Caki2 (cell line): ENCODE measurements at regions not wholly inside any gene's neighbourhood (a gene's known extent, or its start where the extent isn't known, plus 50 kb on each side); places are given as distances from the start of the nearest gene placed in this dataset.

Experiments
- DNase-seq: peaks from one replicate; pipeline ENCODE4 v3.0.0-alpha.2; 2015; ENCODE audit warnings: low read depth
- in situ Hi-C: cut with HindIII; loops from 2 replicates; pipeline ENCODE4 v1.10.0; 2016; ENCODE audit warnings: low sequenced_read_pairs, low pct_unique_long_range_greater_than_20kb, mixed read lengths

DNA sequence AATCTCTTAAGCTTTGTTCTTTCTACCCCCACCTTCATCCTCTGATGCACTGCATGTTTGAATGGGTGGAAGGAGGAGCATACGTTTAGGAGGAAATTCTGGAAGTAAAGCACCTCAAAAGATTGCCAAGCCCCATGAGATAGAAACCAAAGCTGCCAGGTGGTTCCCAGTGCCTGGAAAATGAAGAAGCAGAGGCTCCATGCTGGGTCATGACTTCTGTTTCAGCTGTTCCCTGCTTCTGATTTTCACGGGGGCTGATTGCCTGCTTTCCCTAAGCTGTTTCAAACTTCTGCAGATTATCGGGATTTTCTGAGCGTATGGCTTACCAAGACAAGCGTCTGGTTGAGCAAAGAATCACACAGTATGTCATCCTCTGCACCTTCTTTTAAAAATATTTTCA, 87.5 kb upstream of the SYNDIG1 start:
- in situ Hi-C loops = no loop called here
- DNase-seq = no peak

- in situ Hi-C loops = no loop called here
- DNase-seq = peak; percentile 5
These were observed 89.9 kb upstream of the SYNDIG1 start for GRCh38 chr20:24379484-24379927.

- DNase-seq = no peak
- in situ Hi-C loops = no loop called here
These were observed 90.6 kb upstream of the SYNDIG1 start for GRCh38 chr20:24378661-24379483.

- in situ Hi-C loops = no loop called here
- DNase-seq = no peak
These were observed 92.9 kb upstream of the SYNDIG1 start for GRCh38 chr20:24376311-24377099.

DNA sequence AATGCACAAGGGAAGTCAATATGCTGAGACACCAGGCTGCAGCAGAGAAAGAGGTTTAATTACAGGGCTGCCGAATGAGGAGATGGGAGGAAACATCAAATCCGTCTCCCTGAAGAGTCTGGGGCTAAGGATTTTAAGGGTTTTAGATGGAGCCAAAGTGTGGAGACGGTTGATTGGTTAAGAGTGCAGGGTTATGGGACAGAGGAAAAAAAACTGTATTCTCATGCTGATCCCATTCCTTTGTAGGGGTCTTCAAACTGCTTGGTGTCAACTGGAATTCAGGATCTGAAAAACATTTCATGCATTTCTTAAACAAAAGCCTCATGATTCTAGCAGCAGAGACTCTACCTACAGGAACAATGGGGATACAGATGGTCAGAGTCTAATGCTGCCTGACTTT, 96.1 kb upstream of the SYNDIG1 start:
- no peak for DNase-seq
- in situ Hi-C loops = no loop called here

- DNase-seq = no peak
- in situ Hi-C loops = no loop called here
These were observed 98.3 kb upstream of the SYNDIG1 start for GRCh38 chr20:24370911-24371695.

DNA sequence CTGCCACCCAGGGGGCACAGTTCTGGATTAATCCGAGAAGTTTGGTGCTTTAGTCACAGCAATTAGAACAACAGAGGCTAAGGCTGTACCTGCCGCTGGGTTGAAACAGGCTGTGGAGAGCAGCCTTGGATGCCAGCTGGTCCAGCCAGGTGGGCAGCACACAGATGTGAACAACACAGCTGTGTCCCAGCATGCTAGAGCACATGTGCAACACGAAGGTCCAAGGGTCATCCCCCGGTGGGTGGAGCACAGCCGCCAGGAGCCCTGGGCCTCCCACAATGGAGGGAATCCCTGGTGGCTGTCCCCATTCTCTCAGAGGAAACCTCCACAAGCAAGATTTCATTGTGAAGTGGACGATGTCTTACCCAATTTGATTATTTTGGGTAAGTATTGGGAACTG, 99.2 kb upstream of the SYNDIG1 start:
- in situ Hi-C loops = no loop called here
- DNase-seq = no peak

GRCh38 chr20:24368253-24368652, 101.2 kb upstream of the SYNDIG1 start:
- DNase-seq = no peak
- in situ Hi-C loops = no loop called here

DNA sequence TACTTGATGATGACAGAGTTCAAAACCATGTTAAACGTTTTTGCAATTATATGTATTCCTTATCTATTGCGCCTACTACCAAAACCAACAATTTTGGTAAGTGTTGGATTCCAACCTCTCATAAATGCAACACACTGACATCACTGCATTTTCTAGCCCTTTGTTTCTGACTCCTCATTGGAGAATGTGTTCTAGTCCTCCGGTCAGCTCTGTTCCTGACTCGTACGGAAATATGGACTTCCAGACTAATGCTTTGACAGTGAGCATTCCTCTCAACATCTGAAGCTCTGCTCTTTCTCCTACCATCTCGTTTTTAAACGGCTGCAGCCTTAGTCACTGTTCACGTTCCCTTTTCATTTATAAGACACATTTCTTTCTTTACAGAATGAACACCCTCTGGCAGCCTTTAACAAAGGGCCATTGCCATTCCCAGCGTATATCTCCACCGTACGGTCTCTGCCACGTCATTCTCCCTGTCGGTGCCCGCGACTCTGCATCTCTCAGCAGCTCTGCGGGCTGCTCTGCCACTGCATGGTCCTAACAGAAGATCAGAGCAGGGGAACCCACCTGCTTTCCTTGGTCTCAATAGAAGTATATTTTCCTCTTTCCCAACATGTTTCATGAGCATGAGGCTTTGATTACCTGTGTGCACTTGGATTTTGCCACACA, 103.0 kb upstream of the SYNDIG1 start:
- no peak for DNase-seq
- in situ Hi-C loops = no loop called here

DNA sequence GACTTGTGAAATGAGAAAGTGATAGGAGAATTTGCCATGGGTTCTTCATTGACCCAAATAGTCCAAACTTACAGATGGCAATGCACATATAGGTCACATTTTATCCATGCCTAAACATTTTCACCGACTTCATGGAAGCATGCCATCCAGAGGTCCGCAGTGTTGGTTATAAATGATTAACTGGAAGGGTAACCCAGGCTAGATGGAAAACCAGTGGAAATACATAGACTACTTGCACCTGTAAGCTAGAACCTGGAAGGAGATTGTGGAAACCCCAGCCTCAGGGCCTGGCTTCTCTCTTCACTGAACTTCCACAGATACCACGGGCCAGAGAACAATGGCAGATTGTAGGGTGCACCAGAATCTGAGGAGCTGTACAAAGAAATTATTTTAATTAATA, 103.8 kb upstream of the SYNDIG1 start:
- in situ Hi-C loops = no loop called here
- DNase-seq = no peak

DNA sequence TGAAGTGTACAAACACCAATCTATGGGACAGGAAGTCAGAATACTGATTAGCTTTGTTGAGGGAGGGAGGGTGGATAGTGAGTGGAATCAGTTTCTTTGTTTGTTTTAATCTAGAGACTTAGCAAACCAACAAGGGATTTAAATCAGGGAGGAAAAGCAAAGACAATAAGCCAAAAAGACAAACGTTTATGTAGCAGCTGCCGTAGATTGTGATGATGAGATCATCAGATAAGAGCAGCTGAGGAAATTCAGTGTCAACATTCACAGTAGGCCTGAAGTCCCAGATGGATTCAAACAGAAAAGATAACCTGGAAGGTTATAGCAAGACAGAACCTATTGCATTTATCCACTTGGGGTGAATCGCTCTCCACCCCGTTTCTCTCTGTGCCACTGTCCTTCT, 104.9 kb upstream of the SYNDIG1 start:
- no peak for DNase-seq
- in situ Hi-C loops = no loop called here

GRCh38 chr20:24363031-24363430, 106.4 kb upstream of the SYNDIG1 start:
- in situ Hi-C loops = no loop called here

DNA sequence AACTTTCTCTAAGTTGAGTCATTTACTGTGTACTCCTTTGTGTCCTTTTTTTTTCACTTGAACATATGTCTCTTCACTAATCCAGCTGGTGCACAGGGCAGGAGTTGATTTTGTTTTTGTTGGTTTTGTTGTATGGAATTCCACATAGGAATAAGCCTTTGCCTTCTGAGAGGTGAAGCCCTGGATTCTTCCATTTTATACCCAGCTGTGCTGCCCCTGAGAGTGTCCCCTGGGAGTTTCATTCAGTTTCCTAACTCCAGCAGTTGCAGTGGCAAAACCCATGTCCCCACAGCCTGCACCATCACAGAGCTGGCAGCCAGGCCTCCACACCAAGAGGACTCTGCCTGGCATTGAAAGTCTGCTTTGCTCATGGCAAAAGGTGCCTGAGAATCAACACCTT, 107.3 kb upstream of the SYNDIG1 start:
- in situ Hi-C loops = no loop called here
- DNase-seq = no peak

More at GRCh38 chr20:24363031-24363430, 106.4 kb upstream of the SYNDIG1 start:
- DNase-seq = no peak

DNA sequence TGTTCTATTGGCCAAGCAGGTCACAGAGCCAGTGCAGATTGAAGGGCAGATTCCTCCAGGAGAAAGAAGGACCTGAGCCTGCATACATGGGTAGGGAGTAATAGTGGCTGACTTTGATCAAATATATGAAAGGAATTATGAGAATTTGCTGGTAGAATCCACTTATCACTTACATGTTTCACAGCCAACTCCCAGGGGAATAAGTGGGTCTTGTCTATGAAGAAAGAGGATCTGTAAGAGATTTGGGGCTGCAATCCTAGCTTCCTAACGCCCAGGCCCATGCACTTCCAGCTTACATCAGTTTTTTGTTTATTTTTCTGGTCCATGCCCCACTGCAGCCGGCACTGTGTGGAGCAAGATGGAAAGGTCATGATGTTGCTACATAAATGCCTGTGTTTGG, 107.9 kb upstream of the SYNDIG1 start:
- no peak for DNase-seq
- in situ Hi-C loops = no loop called here

DNA sequence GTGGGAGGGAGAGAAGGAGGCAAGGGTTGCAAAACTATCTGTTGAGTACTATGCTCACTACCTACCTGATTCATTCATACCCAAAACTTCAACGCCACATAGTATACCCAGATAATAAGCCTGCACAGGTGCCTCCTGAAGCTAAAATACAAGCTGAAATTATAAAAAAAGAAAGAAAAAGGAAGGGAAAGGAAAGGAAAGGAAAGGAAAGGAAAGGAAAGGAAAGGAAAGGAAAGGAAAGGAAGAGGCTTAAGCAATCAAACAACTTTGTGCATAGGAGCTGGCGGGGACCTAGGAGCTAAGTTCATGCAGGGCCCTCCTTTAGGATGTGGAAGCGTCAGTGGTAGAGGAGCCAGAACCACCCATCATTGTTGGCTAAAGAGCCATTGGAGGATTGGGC, 108.9 kb upstream of the SYNDIG1 start:
- in situ Hi-C loops = no loop called here
- DNase-seq = no peak

- in situ Hi-C loops = no loop called here
These were observed 110.0 kb upstream of the SYNDIG1 start for GRCh38 chr20:24359321-24360027.

DNA sequence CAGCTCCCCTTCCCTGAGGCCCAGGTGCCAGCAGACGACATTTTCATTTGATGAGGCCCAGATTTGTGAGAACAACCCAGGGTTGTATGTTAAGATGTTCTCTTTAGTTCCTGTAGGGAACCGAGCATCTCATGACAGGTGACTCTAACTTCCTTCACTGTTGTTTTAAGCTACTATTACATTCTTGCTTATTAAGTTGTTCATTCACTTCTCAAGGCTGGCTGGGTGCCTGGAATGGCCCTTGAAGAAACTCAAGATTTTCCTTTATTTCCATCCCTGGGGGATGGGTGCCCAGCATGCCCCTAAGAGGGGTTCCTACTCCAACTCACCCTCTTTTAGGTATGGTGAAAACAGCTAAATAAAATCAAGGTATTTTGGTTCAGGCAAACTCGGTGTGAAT, 111.5 kb upstream of the SYNDIG1 start:
- in situ Hi-C loops = no loop called here
- DNase-seq = no peak

More at GRCh38 chr20:24359321-24360027, 110.0 kb upstream of the SYNDIG1 start:
- no peak for DNase-seq

DNA sequence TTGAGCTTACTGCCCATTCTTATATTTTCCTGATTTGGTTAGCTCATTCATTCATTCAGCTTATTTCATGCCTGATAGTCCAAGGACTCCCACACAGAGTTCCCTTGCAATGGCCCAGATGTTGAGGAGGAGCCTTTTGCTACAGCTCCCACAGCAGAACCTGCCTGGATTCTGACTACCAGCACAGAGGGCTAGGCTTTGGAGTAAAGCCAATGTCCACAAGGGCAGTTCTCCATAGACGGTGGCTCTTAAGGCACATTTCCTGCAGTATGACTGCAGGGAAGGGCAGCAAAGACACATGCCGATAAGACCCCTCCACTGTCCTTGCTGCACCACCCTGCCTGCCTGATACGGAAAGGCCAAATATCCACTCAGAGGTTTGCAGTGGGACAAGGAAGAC, 112.3 kb upstream of the SYNDIG1 start:
- in situ Hi-C loops = no loop called here
- DNase-seq = no peak
